Activated T-cell treated with anti-CD3 and anti-CD28 coated beads for 1 hour (primary cell): ENCODE measurements at regions not wholly inside any gene's neighbourhood (a gene's known extent, or its start where the extent isn't known, plus 50 kb on each side); places are given as distances from the start of the nearest gene placed in this dataset.

Experiments
- DNase-seq: peaks from one replicate; pipeline ENCODE4 v3.0.0-alpha.2; 2020; ENCODE audit warnings: low read depth

- DNase-seq, result no peak
Observed at GRCh38 chrX:110430293-110431076, 71.8 kb downstream of the RTL9 start.

GRCh38 chrX:110432091-110432905, 73.7 kb downstream of the RTL9 start:
- no peak for DNase-seq

- DNase-seq, result no peak
Observed at GRCh38 chrX:110432906-110433215, 74.2 kb downstream of the RTL9 start.

- DNase-seq, result no peak
Observed at GRCh38 chrX:110435196-110435595, 76.5 kb downstream of the RTL9 start.

- no peak for DNase-seq
Observed at GRCh38 chrX:110436523-110436922, 77.9 kb downstream of the RTL9 start.

- DNase-seq, result no peak
Observed at GRCh38 chrX:110437686-110438085, 79.0 kb downstream of the RTL9 start.

- DNase-seq, result no peak
Observed at GRCh38 chrX:110440016-110440805, 81.6 kb downstream of the RTL9 start.

GRCh38 chrX:110442635-110443034, 84.0 kb downstream of the RTL9 start:
- DNase-seq, result no peak

GRCh38 chrX:110444996-110445395, 86.3 kb downstream of the RTL9 start:
- no peak for DNase-seq

- DNase-seq, result no peak
Observed at GRCh38 chrX:110448459-110448858, 89.8 kb downstream of the RTL9 start.

- no peak for DNase-seq
Observed at GRCh38 chrX:110449312-110449711, 90.7 kb downstream of the RTL9 start.

GRCh38 chrX:110450050-110450449, 91.4 kb downstream of the RTL9 start:
- DNase-seq, result peak; percentile 24

- DNase-seq, result no peak
Observed at GRCh38 chrX:110454336-110454735, 95.7 kb downstream of the RTL9 start.

GRCh38 chrX:110462957-110463356, 104.3 kb downstream of the RTL9 start:
- DNase-seq, result no peak

GRCh38 chrX:110466790-110467189, 108.1 kb downstream of the RTL9 start:
- no peak for DNase-seq

- no peak for DNase-seq
Observed at GRCh38 chrX:110472265-110472664, 113.6 kb downstream of the RTL9 start.

- no peak for DNase-seq
Observed at GRCh38 chrX:110477593-110478228, 119.1 kb downstream of the RTL9 start.

- no peak for DNase-seq
Observed at GRCh38 chrX:110491846-110492620, 133.4 kb downstream of the RTL9 start.

GRCh38 chrX:110504947-110505346, 146.3 kb downstream of the RTL9 start:
- DNase-seq, result no peak

GRCh38 chrX:110509755-110510532, 151.3 kb downstream of the RTL9 start:
- DNase-seq, result no peak

- no peak for DNase-seq
Observed at GRCh38 chrX:110511238-110511637, 152.6 kb downstream of the RTL9 start.
